Thyroid gland (tissue), 4 donors: ENCODE measurements at regions not wholly inside any gene's neighbourhood (a gene's known extent, or its start where the extent isn't known, plus 50 kb on each side); places are given as distances from the start of the nearest gene placed in this dataset.
"Not testable (repeated sequence)": the region's sequence is repeated elsewhere in the genome, so short reads cannot be mapped to it uniquely, and the experiment has no call there.

Source experiments
- POLR2A ChIP-seq, 2 donors: fragments of 450-650 bp; IDR thresholded peaks; one replicate each; pipeline ENCODE4 v1.6.1; 2017; ENCODE audit warnings: antibody characterized with exemption in 2 of 2, mild to moderate bottlenecking in 2 of 2, moderate library complexity in 1 of 2
- TF ChIP-seq, protein P1 (sequence below), 6 experiments: fragments of 200-600 bp in 3 of 6; fragments of 450-650 bp in 3 of 6; sonication (generic) in 3 of 6; IDR thresholded peaks; one replicate each; pipeline ENCODE4 v1.5.1; 2016 to 2019; ENCODE audit warnings: antibody characterized with exemption in 6 of 6, mild to moderate bottlenecking in 2 of 6, inconsistent platforms in 1 of 6, moderate library complexity in 1 of 6

- TF ChIP-seq, protein P1, sequence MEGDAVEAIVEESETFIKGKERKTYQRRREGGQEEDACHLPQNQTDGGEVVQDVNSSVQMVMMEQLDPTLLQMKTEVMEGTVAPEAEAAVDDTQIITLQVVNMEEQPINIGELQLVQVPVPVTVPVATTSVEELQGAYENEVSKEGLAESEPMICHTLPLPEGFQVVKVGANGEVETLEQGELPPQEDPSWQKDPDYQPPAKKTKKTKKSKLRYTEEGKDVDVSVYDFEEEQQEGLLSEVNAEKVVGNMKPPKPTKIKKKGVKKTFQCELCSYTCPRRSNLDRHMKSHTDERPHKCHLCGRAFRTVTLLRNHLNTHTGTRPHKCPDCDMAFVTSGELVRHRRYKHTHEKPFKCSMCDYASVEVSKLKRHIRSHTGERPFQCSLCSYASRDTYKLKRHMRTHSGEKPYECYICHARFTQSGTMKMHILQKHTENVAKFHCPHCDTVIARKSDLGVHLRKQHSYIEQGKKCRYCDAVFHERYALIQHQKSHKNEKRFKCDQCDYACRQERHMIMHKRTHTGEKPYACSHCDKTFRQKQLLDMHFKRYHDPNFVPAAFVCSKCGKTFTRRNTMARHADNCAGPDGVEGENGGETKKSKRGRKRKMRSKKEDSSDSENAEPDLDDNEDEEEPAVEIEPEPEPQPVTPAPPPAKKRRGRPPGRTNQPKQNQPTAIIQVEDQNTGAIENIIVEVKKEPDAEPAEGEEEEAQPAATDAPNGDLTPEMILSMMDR (IDR thresholded peaks at IDR 0.05) = not testable (repeated sequence)
- not testable (repeated sequence) for TF ChIP-seq POLR2A (IDR thresholded peaks at IDR 0.05)
These were observed 66.3 kb downstream of the FEZF1 start for GRCh38 chr7:122238297-122238696.
